PC-3 (cell line): ENCODE measurements at regions not wholly inside any gene's neighbourhood (a gene's known extent, or its start where the extent isn't known, plus 50 kb on each side); places are given as distances from the start of the nearest gene placed in this dataset.

Experiments
- EZH2 ChIP-seq: fragments of 300-600 bp; sonication (generic); IDR thresholded peaks from one replicate; pipeline ENCODE4 v1.6.1; 2017; ENCODE audit warnings: antibody characterized with exemption, mild to moderate bottlenecking, low read length; ENCODE audit not compliant: unreplicated experiment
- EZH2phosphoT487 ChIP-seq: fragments of 300-600 bp; sonication (generic); IDR thresholded peaks from 2 replicates; pipeline ENCODE4 v1.6.1; 2018; ENCODE audit warnings: mild to moderate bottlenecking, antibody characterized with exemption, low read length, borderline replicate concordance
- TF ChIP-seq, protein P1 (sequence below): fragments of 300-600 bp; sonication (generic); conservative IDR thresholded peaks from 2 replicates; pipeline ENCODE4 v1.5.1; 2017; ENCODE audit warnings: antibody characterized with exemption, low read depth, mild to moderate bottlenecking, low read length

DNA sequence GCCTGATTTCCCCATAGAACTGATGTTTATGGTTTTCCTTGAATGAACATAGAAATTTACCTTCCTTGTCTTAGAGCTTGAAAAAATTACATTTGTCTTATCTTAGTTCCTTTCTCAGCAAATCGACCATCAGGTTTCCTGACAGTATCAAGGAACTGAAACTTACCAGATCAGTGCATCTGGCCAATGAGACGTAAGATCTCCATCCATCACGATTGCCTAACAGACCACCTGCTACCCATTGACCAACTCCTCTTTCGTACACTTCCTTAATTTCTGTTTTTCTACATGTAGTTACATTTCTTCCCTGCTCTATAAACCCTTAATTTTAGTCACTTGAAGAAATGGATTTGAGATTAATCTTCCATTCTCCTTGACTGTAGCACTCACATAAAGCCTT is 57.4 kb upstream of the TMPRSS15 start:
- TF ChIP-seq, protein P1, sequence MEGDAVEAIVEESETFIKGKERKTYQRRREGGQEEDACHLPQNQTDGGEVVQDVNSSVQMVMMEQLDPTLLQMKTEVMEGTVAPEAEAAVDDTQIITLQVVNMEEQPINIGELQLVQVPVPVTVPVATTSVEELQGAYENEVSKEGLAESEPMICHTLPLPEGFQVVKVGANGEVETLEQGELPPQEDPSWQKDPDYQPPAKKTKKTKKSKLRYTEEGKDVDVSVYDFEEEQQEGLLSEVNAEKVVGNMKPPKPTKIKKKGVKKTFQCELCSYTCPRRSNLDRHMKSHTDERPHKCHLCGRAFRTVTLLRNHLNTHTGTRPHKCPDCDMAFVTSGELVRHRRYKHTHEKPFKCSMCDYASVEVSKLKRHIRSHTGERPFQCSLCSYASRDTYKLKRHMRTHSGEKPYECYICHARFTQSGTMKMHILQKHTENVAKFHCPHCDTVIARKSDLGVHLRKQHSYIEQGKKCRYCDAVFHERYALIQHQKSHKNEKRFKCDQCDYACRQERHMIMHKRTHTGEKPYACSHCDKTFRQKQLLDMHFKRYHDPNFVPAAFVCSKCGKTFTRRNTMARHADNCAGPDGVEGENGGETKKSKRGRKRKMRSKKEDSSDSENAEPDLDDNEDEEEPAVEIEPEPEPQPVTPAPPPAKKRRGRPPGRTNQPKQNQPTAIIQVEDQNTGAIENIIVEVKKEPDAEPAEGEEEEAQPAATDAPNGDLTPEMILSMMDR: no peak
- TF ChIP-seq EZH2phosphoT487: no peak
- TF ChIP-seq EZH2: no peak
